T-helper 2 cell treated with Interferon-gamma antibody and Interleukin-4, amounts not matched to agents 5 μg/mL and 100 μg/mL, for 36 hours (primary cell): ENCODE measurements at regions not wholly inside any gene's neighbourhood (a gene's known extent, or its start where the extent isn't known, plus 50 kb on each side); places are given as distances from the start of the nearest gene placed in this dataset.

Experiments used
- DNase-seq: peaks from one replicate; pipeline ENCODE4 v3.0.0; 2021; ENCODE audit warnings: low spot score
- H3K27ac Mint-ChIP-seq: one replicate; pipeline ENCODE4 v1.8.0; 2021; ENCODE audit warnings: mild to moderate bottlenecking, mixed read lengths
- H3K27me3 Mint-ChIP-seq: one replicate; pipeline ENCODE4 v1.8.0; 2021; ENCODE audit warnings: low read depth, mixed read lengths
- H3K36me3 Mint-ChIP-seq: one replicate; pipeline ENCODE4 v1.8.0; 2021; ENCODE audit warnings: low read depth, mixed read lengths
- H3K4me1 Mint-ChIP-seq: one replicate; pipeline ENCODE4 v1.8.0; 2021; ENCODE audit warnings: low read depth, mixed read lengths
- H3K4me3 Mint-ChIP-seq: one replicate; pipeline ENCODE4 v1.8.0; 2022; ENCODE audit warnings: mild to moderate bottlenecking, moderate library complexity, mixed read lengths
- H3K9me3 Mint-ChIP-seq: one replicate; pipeline ENCODE4 v1.8.0; 2021; ENCODE audit warnings: mixed read lengths

DNA sequence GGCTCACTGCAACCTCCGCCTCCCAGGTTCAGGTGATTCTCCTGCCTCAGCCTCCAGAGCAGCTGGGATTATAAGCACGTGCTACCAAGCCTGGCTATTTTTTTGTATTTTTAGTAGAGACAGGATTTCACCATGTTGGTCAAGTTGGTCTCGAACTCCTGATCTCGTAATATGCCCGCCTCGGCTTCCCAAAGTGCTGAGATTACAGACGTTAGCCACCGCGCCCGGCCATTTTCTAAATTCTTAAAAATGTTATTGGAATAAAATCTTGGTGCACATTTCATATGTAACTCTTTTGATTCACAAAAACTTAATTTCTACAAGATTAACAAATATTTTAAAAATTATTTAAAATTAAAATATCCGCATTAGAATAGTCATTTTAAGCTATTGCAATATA lies 1480.3 kb upstream of the SPRY2 start:
- Mint-ChIP-seq H3K4me1 (no peaks in the 10 kb centered on the region), H3K9me3 (peaks cover 26% of the 10 kb centered on the region), H3K4me3 (no peak overlapping the region), H3K27ac (no peak overlapping the region), H3K36me3 (no peaks in the 10 kb centered on the region), H3K27me3 (no peaks in the 10 kb centered on the region)
- no peak for DNase-seq

- no peak overlapping the region for H3K27ac Mint-ChIP-seq
- H3K4me1 Mint-ChIP-seq, result no peaks in the 10 kb centered on the region
- no peaks in the 10 kb centered on the region for H3K27me3 Mint-ChIP-seq
- H3K4me3 Mint-ChIP-seq, result no peak overlapping the region
- no peak for DNase-seq
- no peaks in the 10 kb centered on the region for H3K36me3 Mint-ChIP-seq
- H3K9me3 Mint-ChIP-seq, result peaks cover 41% of the 10 kb centered on the region
These were observed 1459.5 kb upstream of the SPRY2 start for GRCh38 chr13:81800433-81800832.

DNA sequence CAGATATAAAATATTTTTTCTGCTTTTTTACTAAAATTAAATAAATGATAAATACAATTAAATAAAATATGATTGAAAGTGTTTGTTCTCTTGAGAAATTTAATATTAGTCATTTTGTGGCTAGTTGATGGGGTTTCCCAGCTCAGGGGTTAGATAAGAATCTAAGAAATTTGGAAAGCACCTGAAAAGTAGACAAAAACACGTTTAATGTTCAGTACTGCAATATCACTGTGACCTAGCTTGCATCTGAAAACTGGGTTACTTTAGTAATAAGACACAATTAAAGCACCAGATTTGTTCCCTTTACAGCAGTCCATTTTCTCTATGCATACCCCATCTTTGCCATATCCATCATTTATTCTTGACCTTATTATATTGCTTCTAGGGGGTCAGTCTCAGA lies 1454.8 kb upstream of the SPRY2 start:
- no peaks in the 10 kb centered on the region for H3K4me1 Mint-ChIP-seq
- peaks cover 45% of the 10 kb centered on the region for H3K9me3 Mint-ChIP-seq
- H3K4me3 Mint-ChIP-seq, result no peak overlapping the region
- H3K36me3 Mint-ChIP-seq, result no peaks in the 10 kb centered on the region
- H3K27ac Mint-ChIP-seq, result no peak overlapping the region
- DNase-seq, result no peak
- no peaks in the 10 kb centered on the region for H3K27me3 Mint-ChIP-seq

- no peaks in the 10 kb centered on the region for H3K36me3 Mint-ChIP-seq
- H3K4me1 Mint-ChIP-seq, result no peaks in the 10 kb centered on the region
- peaks cover 35% of the 10 kb centered on the region for H3K9me3 Mint-ChIP-seq
- DNase-seq, result no peak
- no peak overlapping the region for H3K27ac Mint-ChIP-seq
- H3K27me3 Mint-ChIP-seq, result no peaks in the 10 kb centered on the region
- H3K4me3 Mint-ChIP-seq, result no peak overlapping the region
These were observed 1450.7 kb upstream of the SPRY2 start for GRCh38 chr13:81791641-81792040.

DNA sequence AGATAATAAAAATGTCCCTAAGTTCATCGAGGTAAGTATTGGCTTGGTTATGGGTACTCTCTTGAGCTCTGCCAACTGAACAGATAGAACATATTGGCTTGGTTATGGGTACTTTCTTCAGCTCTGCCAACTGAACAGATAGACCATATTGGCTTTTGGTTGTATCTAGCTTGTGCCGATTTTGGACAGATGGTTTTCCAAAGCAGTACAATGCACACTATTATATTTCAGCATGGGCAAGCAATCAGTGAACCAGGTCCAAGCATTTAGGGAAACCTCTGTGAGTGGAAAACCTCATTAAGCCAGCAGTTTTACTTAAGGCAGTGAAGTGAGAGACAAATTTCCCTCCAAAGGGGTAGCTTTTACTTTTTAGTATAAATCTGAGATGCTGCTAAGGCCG lies 1440.5 kb upstream of the SPRY2 start:
- Mint-ChIP-seq H3K27me3 (no peaks in the 10 kb centered on the region), H3K9me3 (peaks cover 35% of the 10 kb centered on the region), H3K4me3 (no peak overlapping the region), H3K27ac (no peak overlapping the region), H3K36me3 (no peaks in the 10 kb centered on the region), H3K4me1 (no peaks in the 10 kb centered on the region)
- no peak for DNase-seq

DNA sequence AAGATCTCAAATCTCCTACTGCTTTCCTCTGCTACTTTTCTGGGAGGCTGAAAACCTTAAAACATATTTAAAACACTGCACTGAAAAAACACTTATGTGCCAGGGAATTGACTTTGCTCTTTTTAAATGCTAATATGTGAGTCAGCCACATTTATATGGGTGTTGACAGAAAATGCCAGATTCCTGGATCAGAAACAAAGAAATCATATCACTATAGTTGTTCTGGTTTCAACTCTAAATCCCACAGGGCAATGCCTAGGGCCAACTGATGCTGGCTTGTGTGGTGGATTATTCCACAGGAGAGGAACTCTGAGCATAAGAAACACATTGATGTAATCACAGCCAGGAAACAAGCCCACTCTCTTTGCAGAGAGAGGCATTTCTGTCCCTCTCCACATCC lies 1439.0 kb upstream of the SPRY2 start:
- Mint-ChIP-seq H3K27me3 (no peaks in the 10 kb centered on the region), H3K4me3 (no peak overlapping the region), H3K27ac (no peak overlapping the region), H3K9me3 (peaks cover 31% of the 10 kb centered on the region), H3K36me3 (no peaks in the 10 kb centered on the region), H3K4me1 (no peaks in the 10 kb centered on the region)
- no peak for DNase-seq

GRCh38 chr13:81778350-81778749 lies 1437.4 kb upstream of the SPRY2 start:
- DNase-seq, result no peak
- Mint-ChIP-seq H3K4me1 (no peaks in the 10 kb centered on the region), H3K4me3 (no peak overlapping the region)

GRCh38 chr13:81773263-81773662 lies 1432.3 kb upstream of the SPRY2 start:
- H3K27ac Mint-ChIP-seq, result no peak overlapping the region
- no peak overlapping the region for H3K4me3 Mint-ChIP-seq
- no peaks in the 10 kb centered on the region for H3K27me3 Mint-ChIP-seq
- H3K36me3 Mint-ChIP-seq, result no peaks in the 10 kb centered on the region
- peaks cover 13% of the 10 kb centered on the region for H3K9me3 Mint-ChIP-seq
- no peaks in the 10 kb centered on the region for H3K4me1 Mint-ChIP-seq
- DNase-seq, result no peak

More at GRCh38 chr13:81778350-81778749, 1437.4 kb upstream of the SPRY2 start:
- Mint-ChIP-seq H3K9me3 (peaks cover 27% of the 10 kb centered on the region), H3K36me3 (no peaks in the 10 kb centered on the region), H3K27ac (no peak overlapping the region), H3K27me3 (no peaks in the 10 kb centered on the region)

GRCh38 chr13:81771951-81772350 lies 1431.0 kb upstream of the SPRY2 start:
- Mint-ChIP-seq H3K36me3 (no peaks in the 10 kb centered on the region), H3K4me1 (no peaks in the 10 kb centered on the region), H3K27ac (no peak overlapping the region), H3K4me3 (no peak overlapping the region), H3K9me3 (peaks cover 7% of the 10 kb centered on the region), H3K27me3 (no peaks in the 10 kb centered on the region)
- DNase-seq, result no peak

DNA sequence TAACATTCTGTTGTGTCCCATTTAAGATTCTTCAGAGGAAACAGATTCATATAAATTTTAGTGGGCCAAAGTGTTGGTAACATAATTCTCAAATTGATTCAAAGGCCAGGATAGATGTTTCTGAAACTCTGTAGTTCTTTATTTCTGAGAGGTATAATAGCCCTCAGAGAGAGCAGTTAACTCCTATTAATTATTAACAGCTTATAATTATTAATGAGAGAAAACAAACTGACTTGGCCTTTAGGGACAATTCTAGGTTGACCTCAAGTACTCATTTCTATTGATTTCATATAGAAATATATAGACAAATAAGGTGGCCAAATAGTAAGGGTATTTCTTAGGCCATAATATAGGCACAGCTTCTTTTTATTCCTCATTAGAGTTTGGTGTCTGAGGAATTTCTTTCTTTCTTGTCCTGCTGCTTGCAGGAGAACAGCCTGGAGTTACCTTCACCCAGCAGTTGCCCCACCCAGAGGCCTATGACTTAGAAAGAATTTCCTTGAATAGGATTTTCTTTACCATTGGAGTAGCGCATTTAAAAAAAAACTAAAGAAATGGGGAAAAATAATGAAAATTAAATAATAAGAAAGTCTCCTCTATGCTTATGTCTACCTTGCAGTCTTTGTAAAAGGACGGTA lies 1430.1 kb upstream of the SPRY2 start:
- H3K4me3 Mint-ChIP-seq, result no peak overlapping the region
- no peaks in the 10 kb centered on the region for H3K27me3 Mint-ChIP-seq

DNA sequence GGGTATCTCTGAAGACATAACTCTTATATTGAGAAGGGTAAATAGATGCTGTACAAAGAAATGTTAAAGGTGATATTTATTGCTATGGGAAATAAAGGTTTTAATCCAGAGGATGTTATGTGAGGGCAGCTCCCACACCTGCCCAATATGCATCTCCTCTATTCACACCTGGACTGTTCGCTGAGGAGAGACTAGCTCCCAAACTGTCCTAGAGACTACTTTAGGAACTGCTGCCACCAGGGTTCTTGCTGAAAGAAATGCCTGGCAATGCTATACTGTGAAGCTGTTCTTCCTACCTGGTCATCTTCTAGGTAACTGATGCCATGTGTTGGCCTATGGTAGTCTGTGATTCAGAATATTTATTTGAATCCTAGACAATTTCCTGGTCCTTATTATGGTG lies 1421.5 kb upstream of the SPRY2 start:
- H3K36me3 Mint-ChIP-seq, result no peaks in the 10 kb centered on the region
- H3K9me3 Mint-ChIP-seq, result peaks cover 24% of the 10 kb centered on the region
- DNase-seq, result no peak
- no peak overlapping the region for H3K4me3 Mint-ChIP-seq
- H3K27me3 Mint-ChIP-seq, result no peaks in the 10 kb centered on the region
- no peak overlapping the region for H3K27ac Mint-ChIP-seq
- H3K4me1 Mint-ChIP-seq, result no peaks in the 10 kb centered on the region

More for the DNA sequence above, 1430.1 kb upstream of the SPRY2 start:
- Mint-ChIP-seq H3K9me3 (peaks cover 14% of the 10 kb centered on the region), H3K36me3 (no peaks in the 10 kb centered on the region), H3K4me1 (no peaks in the 10 kb centered on the region), H3K27ac (no peak overlapping the region)
- no peak for DNase-seq

DNA sequence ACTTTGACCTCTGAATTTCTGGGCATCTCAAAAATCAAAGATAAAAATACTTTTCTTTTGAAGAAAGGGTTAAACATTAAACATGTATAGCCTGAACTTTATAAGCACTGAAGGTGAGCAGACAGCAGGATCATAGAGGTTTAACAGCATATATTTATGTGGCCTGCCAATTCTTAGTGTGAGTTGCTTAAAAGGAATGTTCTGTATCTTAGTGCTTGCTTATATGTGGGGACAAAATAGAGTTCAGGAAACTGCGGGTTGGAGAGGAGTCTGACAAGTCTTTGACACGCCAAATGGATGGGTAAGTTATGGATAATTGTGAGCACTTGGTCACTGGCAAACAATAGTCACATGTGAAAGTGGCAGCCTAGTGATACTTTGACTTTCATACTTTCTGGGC lies 1419.4 kb upstream of the SPRY2 start:
- Mint-ChIP-seq H3K27ac (no peak overlapping the region), H3K36me3 (no peaks in the 10 kb centered on the region), H3K4me3 (no peak overlapping the region), H3K27me3 (no peaks in the 10 kb centered on the region), H3K4me1 (no peaks in the 10 kb centered on the region), H3K9me3 (peaks cover 23% of the 10 kb centered on the region)
- no peak for DNase-seq

GRCh38 chr13:81757348-81757970 lies 1416.5 kb upstream of the SPRY2 start:
- Mint-ChIP-seq H3K36me3 (no peaks in the 10 kb centered on the region), H3K27ac (no peak overlapping the region), H3K4me1 (no peaks in the 10 kb centered on the region), H3K27me3 (no peaks in the 10 kb centered on the region), H3K4me3 (no peak overlapping the region), H3K9me3 (peaks cover 32% of the 10 kb centered on the region)
- no peak for DNase-seq

DNA sequence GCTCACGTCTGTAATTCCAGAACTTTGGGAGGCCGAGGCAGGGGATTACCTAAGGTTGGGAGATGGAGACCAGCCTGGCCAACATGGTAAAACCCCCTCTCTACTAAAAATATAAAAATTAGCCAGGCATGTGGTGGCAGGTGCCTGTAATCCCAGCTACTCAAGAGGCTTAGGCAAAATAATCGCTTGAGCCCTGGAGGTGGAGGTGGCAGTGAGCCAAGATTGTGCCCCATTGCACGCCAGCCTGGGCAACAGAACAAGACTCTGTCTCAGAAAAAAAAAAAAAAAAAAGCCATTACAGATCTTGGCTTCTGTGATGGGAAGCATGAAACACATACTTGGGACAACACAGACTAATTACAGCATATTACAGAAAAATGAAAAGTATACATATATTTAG lies 1404.5 kb upstream of the SPRY2 start:
- H3K4me3 Mint-ChIP-seq, result no peak overlapping the region
- H3K27ac Mint-ChIP-seq, result no peak overlapping the region
- no peak for DNase-seq
- H3K4me1 Mint-ChIP-seq, result no peaks in the 10 kb centered on the region
- H3K27me3 Mint-ChIP-seq, result no peaks in the 10 kb centered on the region
- H3K9me3 Mint-ChIP-seq, result peaks cover 42% of the 10 kb centered on the region
- no peaks in the 10 kb centered on the region for H3K36me3 Mint-ChIP-seq

- Mint-ChIP-seq H3K27me3 (no peaks in the 10 kb centered on the region), H3K27ac (no peak overlapping the region), H3K4me3 (no peak overlapping the region), H3K9me3 (peaks cover 40% of the 10 kb centered on the region), H3K4me1 (no peaks in the 10 kb centered on the region), H3K36me3 (no peaks in the 10 kb centered on the region)
- DNase-seq, result no peak
These were observed 1397.4 kb upstream of the SPRY2 start for GRCh38 chr13:81738364-81738763.
